Urinary bladder (tissue), 3 donors: ENCODE measurements at regions not wholly inside any gene's neighbourhood (a gene's known extent, or its start where the extent isn't known, plus 50 kb on each side); places are given as distances from the start of the nearest gene placed in this dataset.
"Not testable (repeated sequence)": the region's sequence is repeated elsewhere in the genome, so short reads cannot be mapped to it uniquely, and the experiment has no call there.

ENCODE experiments used
- DNase-seq: peaks from one replicate; pipeline ENCODE4 v3.0.0-alpha.2; 2015; ENCODE audit errors: extremely low spot score
- H3K27ac ChIP-seq: one replicate; pipeline ENCODE4 v1.5.1; 2013; ENCODE audit warnings: low read depth, mild to moderate bottlenecking, moderate library complexity
- H3K36me3 ChIP-seq: one replicate; pipeline ENCODE4 v1.6.1; 2013; ENCODE audit warnings: mild to moderate bottlenecking, moderate library complexity; ENCODE audit not compliant: insufficient read depth
- H3K4me1 ChIP-seq: one replicate; pipeline ENCODE4 v1.6.1; 2013; ENCODE audit warnings: mild to moderate bottlenecking, moderate library complexity; ENCODE audit not compliant: insufficient read depth
- H3K4me3 ChIP-seq: one replicate; pipeline ENCODE4 v1.5.1; 2013; ENCODE audit warnings: low read depth, low read length
- WGBS: extraction: QIAGEN DNeasy Blood & Tissue Kit; methylation state at CpG from one replicate; pipeline ENCODE4 v1.1.7; 2013; 5-methylcytosine and 5-hydroxymethylcytosine counted together
- donor health status: healthy with polysubstance abuse.
- donor health status: healthy.

DNA sequence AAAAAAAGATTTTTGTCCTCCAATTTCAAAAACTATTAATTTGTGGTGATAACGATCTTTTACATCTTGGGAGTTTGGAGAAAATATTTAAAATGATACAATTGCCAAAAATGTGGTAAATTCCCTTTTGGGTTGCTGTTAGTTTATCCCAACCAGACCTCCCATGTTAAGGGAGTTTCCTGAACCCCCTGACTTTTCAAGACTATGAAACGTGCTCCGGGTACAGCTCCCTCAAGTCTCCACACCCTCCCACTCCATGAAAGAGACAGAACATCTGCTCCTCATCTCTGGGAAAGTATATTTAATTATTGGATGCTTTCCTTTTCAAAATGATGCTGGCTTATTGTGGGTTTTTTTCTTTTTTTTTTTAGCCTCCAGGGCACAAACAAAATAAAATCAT is 534.6 kb upstream of the NRP1 start:
- no peak overlapping the region for H3K27ac ChIP-seq
- peak; percentile 70 for DNase-seq
- 53% methylated on average over 3 of the region's 3 CpGs for whole genome bisulfite sequencing
- H3K36me3 ChIP-seq, result no peaks in the 10 kb centered on the region
- no peaks in the 10 kb centered on the region for H3K4me1 ChIP-seq
- H3K4me3 ChIP-seq, result no peak overlapping the region

DNA sequence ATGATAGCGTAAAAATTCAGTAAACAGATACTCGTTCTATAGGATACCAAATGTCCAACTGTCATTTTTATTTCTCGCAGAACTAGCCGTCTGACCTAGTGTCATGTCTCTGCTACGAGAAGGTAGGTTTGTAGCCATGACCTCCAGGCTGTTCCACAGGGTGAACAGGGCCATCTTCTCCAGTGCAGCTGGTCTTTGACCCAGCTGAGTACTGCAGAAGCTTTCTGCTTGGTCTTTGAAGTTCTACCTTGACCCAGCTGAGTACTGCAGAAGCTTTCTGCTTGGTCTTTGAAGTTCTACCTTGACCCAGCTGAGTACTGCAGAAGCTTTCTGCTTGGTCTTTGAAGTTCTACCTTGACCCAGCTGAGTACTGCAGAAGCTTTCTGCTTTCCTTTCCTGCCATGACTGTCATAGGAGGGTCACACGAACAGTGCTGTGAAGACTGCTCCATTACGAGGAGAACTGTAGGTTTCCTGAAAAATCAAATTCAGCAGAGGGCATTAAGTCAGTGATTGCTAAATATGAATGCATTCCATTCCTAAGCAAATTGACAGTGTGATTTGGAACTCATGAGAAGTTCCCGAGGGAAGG is 532.8 kb upstream of the NRP1 start:
- not testable (repeated sequence) for DNase-seq, H3K36me3 ChIP-seq, H3K27ac ChIP-seq, H3K4me3 ChIP-seq, H3K4me1 ChIP-seq
- WGBS, result 83% methylated on average over 8 of the region's 8 CpGs

DNA sequence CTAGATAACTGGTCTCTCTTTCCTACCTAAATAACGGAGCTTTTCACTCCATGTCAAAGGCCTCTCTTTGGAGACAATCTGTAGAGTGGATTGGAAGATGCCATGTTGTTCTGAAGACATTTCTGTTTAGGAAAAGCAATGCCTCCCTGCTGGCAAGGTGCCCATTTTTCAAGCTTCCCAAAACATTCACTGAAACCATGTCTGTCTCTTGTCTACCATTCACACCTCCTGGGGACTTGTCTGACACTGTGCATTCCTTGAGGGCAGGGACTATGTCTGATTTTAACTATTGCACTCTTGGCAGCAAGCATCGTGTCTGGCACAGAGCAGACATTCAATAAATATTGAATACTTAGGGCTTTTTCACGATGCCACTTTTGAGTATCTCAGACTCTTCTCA is 528.9 kb upstream of the NRP1 start:
- no peak overlapping the region for H3K4me3 ChIP-seq
- no peak overlapping the region for H3K27ac ChIP-seq
- H3K4me1 ChIP-seq, result no peaks in the 10 kb centered on the region
- 80% methylated on average over 3 of the region's 3 CpGs for whole genome bisulfite sequencing
- no peaks in the 10 kb centered on the region for H3K36me3 ChIP-seq
- DNase-seq, result no peak

DNA sequence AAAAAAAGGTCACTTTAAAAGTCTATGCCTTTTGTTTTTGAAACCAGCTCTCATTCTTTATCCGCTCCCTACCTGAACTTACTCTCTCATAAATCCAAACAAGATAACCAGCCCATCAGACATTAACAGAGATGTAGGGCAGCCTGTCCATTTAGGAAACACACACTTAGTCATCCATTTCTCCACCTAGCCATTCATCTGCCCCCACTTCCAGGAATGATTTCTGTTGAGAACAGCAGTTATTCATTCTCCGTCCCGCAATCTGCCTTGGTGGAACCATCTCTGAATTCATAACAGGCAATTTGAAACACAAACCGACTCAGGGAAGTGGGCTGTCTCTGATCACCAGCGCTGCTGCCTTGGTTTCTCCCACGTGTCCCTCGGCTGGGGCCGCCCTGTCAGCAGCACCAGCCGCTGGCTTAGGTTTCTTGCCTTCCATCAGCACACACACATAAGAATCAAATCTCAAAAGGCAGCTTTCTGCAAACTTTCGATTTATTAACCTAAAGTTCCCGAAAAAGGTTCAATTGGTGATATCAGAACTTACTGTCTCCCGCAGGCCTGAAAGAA is 528.2 kb upstream of the NRP1 start:
- no peak overlapping the region for H3K4me3 ChIP-seq
- no peak overlapping the region for H3K27ac ChIP-seq
- 93% methylated on average over 12 of the region's 12 CpGs for WGBS
- DNase-seq, result no peak
- no peaks in the 10 kb centered on the region for H3K36me3 ChIP-seq
- no peaks in the 10 kb centered on the region for H3K4me1 ChIP-seq

DNA sequence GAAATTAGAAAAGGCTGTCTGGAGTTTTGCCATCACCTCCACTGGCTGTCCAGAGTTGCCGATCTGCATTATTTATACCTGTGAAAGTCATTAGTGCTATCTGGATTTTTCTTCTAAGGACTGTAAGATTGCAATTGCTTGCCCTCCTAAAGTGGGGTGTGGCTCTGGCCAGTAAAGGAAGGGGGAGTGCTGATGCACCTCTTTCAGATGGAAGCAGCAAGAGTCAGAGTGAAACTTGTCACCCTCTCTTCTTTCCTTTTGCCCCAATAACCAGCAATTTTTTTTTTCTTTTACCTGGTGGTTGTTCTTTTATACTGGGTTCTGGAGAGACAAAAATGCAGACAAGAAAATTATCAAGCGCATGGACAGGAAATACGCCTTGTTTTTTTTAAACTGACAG is 527.4 kb upstream of the NRP1 start:
- 84% methylated on average over 3 of the region's 3 CpGs for WGBS
- Histone ChIP-seq H3K27ac (no peak overlapping the region), H3K4me3 (no peak overlapping the region), H3K36me3 (no peaks in the 10 kb centered on the region), H3K4me1 (no peaks in the 10 kb centered on the region)
- no peak for DNase-seq

DNA sequence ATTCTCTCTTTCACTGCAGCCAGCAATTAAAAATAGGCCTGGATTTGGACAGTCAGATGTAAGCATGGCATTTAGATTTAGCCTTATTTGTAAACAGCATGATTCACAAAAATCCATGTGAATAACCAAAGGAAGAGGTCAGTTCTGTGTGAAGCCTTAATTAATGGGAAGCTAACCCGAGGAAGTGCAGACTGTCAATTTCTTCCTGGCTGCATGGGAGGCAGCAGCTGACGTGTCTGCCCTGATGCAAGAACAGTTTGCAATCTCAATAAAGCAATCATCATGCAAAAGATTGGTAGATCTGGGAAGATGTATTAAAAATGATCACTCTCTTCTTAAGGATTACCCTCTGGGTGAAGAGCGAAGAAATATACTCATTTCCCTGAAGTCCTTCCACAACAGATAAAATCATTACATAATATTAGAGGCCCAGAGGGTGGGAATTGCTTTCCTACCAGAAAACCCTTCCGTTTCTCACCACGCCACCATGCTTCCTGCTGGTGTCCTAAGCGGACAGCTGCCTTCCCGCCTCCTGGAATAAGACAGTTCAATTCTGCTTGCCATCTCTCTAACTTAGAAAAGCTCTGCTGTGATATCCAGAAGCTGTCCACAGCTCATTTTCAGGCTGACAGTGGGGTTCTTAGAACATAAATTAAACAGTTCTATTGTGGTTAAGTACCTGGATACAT is 526.7 kb upstream of the NRP1 start:
- Histone ChIP-seq H3K36me3 (no peaks in the 10 kb centered on the region), H3K4me1 (no peaks in the 10 kb centered on the region), H3K27ac (peak overlapping the region; percentile 45), H3K4me3 (no peak overlapping the region)
- DNase-seq, result no peak
- 73% methylated on average over 7 of the region's 7 CpGs for WGBS

DNA sequence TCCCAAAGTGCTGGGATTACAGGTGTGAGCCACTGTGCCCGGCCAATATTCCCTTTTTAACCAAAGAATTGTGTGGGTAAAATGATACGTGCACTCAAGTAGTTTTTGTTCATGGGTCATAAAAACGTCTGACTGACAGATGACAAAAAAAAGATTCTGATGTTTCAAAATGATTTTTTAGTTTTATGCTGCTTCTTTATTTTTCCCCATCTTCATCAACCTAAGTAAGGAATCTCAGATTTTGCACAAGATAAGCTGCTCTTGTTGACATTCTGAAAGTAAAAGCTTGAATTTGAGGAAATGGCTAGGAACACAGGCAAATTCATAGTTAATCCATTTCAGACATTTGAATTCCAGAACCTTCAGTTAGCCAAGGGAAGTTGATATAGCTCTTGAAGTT is 526.1 kb upstream of the NRP1 start:
- Histone ChIP-seq H3K4me3 (no peak overlapping the region), H3K4me1 (no peaks in the 10 kb centered on the region), H3K27ac (no peak overlapping the region), H3K36me3 (no peaks in the 10 kb centered on the region)
- 92% methylated on average over 3 of the region's 3 CpGs for WGBS
- DNase-seq, result no peak

DNA sequence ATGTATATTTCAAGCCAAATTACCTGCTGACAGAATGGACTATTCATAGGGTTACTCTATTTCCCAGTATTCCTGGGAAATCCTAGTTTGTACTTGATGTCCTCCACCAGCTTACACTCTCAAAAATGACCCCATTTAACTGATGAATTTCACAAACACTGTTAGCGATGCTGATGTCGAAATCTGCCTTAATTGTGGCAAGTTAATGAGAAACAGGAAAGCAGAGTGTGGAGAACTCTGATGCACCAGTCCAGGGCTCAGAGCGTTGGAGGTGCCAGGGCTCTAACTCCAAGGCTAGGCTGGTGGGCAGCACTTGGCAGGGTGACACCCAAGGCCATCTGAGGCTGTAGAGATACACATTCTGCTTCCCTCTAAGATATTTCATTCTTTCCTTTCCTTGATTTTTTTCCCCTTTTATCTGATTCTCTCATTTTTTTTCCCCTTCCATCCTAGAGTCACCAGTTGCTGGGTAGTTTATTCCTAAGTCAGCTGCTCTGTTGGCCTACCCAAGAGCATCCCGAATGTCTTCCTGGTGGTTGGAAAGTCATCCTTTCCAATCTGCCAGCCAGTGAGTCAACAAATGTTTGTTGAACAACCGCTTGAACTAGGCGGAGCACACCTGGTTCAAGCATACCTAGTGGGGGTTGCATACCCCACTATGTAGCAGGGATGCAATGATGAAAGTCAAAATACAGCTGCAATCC is 525.0 kb upstream of the NRP1 start:
- DNase-seq, result no peak
- no peaks in the 10 kb centered on the region for H3K36me3 ChIP-seq
- no peaks in the 10 kb centered on the region for H3K4me1 ChIP-seq
- H3K27ac ChIP-seq, result no peak overlapping the region
- WGBS, result 94% methylated on average over 6 of the region's 6 CpGs
- H3K4me3 ChIP-seq, result no peak overlapping the region

DNA sequence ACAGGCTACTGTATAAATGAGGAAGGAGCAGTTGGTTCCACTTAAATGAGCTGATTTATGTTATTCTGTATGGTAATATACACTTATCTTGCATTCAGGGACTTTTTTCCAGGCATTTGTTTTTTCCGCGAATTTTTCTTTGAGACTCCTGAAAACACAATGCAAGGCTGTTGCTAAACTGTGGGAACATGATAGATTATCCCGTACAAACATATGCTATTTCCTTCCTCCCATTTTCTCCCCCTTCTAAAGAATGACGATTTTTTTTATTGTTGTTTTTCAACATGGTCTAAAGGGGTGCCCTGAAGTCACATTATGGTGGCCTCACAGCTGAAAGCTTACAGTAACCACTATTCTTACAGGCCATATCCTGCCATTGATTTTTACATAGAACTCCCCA is 523.9 kb upstream of the NRP1 start:
- no peak overlapping the region for H3K4me3 ChIP-seq
- no peaks in the 10 kb centered on the region for H3K36me3 ChIP-seq
- 75% methylated on average over 4 of the region's 4 CpGs for WGBS
- H3K27ac ChIP-seq, result no peak overlapping the region
- no peaks in the 10 kb centered on the region for H3K4me1 ChIP-seq
- DNase-seq, result no peak

DNA sequence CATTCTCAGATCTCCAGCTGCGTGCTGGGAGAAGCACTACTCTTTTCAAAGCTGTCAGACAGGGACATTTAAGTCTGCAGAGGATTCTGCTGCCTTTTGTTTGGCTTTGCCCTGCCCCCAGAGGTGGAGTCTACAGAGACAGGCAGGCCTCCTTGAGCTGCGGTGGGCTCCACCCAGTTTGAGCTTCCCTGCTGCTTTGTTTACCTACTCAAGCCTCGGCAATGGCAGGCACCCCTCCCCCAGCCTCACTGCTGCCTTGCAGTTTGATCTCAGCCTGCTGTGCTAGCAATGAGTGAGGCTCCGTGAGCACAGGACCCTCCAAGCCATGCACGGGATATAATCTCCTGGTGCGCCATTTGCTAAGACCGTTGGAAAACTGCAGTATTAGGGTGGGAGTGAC is 518.8 kb upstream of the NRP1 start:
- 92% methylated on average over 7 of the region's 7 CpGs for WGBS
- H3K27ac ChIP-seq, DNase-seq, H3K4me3 ChIP-seq, H3K36me3 ChIP-seq, H3K4me1 ChIP-seq: not testable (repeated sequence)

DNA sequence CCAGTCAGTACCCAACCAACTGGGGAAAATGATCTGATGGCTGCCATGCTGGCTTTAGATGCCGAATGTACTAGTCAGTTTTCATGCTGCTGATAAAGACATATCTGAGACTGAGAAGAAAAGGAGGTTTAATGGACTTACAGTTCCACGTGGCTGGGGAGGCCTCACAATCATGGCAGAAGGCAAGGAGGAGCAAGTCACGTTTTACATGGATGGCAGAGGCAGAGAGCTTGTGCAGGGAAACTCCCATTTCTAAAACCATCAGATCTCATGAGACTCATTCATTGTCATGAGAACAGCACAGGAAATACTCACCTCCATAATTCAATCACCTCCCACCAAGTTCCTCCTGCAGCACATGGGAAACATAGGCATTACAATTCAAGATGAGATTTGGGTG is 508.9 kb upstream of the NRP1 start:
- no peak for DNase-seq
- 93% methylated on average over 3 of the region's 3 CpGs for WGBS
- Histone ChIP-seq H3K4me1 (no peaks in the 10 kb centered on the region), H3K4me3 (no peak overlapping the region), H3K27ac (no peak overlapping the region), H3K36me3 (no peaks in the 10 kb centered on the region)

DNA sequence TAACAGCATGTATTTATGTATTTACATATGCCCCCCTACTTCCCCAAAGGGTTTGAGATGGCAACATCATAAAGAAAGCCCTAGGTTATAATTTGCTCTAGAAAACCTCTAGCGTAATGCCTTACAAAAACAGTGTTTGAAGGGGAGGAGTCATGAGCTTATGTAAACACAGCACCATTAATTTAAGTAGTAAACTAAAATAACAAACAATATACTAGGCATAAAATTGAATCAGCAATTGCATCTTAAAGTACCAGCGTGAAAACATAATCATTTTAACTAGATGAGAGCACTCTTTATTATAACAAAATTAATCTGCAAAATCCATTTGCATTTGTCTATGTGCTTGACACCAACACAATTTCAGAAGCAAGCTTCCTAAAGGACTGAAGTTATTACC is 507.2 kb upstream of the NRP1 start:
- DNase-seq, result no peak
- H3K4me1 ChIP-seq, result no peaks in the 10 kb centered on the region
- H3K36me3 ChIP-seq, result no peaks in the 10 kb centered on the region
- WGBS, result 81% methylated on average over 2 of the region's 2 CpGs
- no peak overlapping the region for H3K27ac ChIP-seq
- H3K4me3 ChIP-seq, result no peak overlapping the region

DNA sequence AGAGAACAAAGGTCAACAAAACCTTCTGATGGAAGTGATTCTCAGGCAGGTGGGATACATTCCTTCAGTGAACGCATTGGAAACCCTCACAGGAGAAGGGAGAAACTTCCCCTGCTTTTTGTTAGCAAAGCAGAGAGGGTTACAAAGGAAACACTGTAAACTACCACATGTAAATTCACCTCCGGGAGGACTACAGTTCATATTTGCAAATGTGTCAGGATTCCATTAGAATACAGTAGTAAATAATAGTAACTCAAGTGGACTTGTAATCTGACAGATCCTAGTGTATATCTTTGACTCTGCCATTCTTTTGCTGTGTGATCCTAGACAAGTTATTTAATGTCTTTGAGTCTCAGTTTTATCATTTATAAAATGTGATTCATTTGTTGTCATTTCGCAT is 504.3 kb upstream of the NRP1 start:
- H3K4me3 ChIP-seq, result no peak overlapping the region
- WGBS, result 81% methylated on average over 3 of the region's 3 CpGs
- no peaks in the 10 kb centered on the region for H3K36me3 ChIP-seq
- DNase-seq, result no peak
- H3K4me1 ChIP-seq, result no peaks in the 10 kb centered on the region
- no peak overlapping the region for H3K27ac ChIP-seq

DNA sequence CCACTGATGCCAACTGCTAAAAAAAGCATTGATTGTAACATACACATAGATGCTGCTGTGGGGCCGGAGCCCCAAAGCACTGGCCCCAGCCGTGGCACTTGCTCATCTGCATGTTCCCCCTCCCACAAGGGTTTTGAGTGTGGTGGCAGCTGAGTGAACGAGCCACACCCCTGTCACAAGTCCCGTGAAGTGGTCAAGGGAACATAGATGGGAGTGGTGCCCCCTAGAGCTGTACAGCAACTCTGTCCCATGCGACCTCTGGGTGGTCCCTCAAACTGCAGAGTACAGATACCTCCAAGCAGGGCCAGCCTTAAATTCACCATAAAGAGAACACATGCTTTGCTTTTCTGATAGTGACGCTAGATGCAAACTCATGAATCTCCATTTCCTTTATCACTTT is 503.3 kb upstream of the NRP1 start:
- H3K4me3 ChIP-seq, result no peak overlapping the region
- H3K27ac ChIP-seq, result no peak overlapping the region
- H3K36me3 ChIP-seq, result no peaks in the 10 kb centered on the region
- 93% methylated on average over 6 of the region's 6 CpGs for WGBS
- DNase-seq, result no peak
- no peaks in the 10 kb centered on the region for H3K4me1 ChIP-seq
